Lower leg skin (tissue), 4 donors: ENCODE measurements at regions not wholly inside any gene's neighbourhood (a gene's known extent, or its start where the extent isn't known, plus 50 kb on each side); places are given as distances from the start of the nearest gene placed in this dataset.

Experiments
- DNase-seq, 2 donors: peaks; one replicate each; pipeline ENCODE4 v3.0.0-alpha.2; 2019; ENCODE audit warnings: low spot score in 2 of 2
- H3K4me3 ChIP-seq: fragments of 200-600 bp; sonication (generic); 2 replicates; pipeline ENCODE4 v1.5.1; 2017; ENCODE audit warnings: mild to moderate bottlenecking, low read depth; ENCODE audit not compliant: poor library complexity, severe bottlenecking
- POLR2A ChIP-seq, 2 donors: fragments of 450-650 bp; IDR thresholded peaks; one replicate each; pipeline ENCODE4 v1.6.1; 2016 to 2017; ENCODE audit warnings: antibody characterized with exemption in 2 of 2, mild to moderate bottlenecking in 1 of 2, moderate library complexity in 1 of 2
- WGBS, 2 donors: methylation state at CpG; one replicate each; pipeline ENCODE4 v1.1.5; 2018; 5-methylcytosine and 5-hydroxymethylcytosine counted together
- intact Hi-C: fragments of 100-400 bp; cut with DNase I; formaldehyde crosslinking; loops from one replicate; pipeline ENCODE4 v1.15.0; 2023; ENCODE audit warnings: low total_unique reads
- TF ChIP-seq, protein P1 (sequence below), 3 donors: fragments of 450-650 bp; IDR thresholded peaks; one replicate each; pipeline ENCODE4 v1.5.1; 2016; ENCODE audit warnings: antibody characterized with exemption in 3 of 3, mild to moderate bottlenecking in 3 of 3, moderate library complexity in 2 of 3

GRCh38 chr20:48227381-48227780, 442.1 kb upstream of the SULF2 start:
- WGBS, 2 donors: 75 to 79% methylated on average over 5 of the region's 5 CpGs
- no peak for DNase-seq
- TF ChIP-seq, protein P1, sequence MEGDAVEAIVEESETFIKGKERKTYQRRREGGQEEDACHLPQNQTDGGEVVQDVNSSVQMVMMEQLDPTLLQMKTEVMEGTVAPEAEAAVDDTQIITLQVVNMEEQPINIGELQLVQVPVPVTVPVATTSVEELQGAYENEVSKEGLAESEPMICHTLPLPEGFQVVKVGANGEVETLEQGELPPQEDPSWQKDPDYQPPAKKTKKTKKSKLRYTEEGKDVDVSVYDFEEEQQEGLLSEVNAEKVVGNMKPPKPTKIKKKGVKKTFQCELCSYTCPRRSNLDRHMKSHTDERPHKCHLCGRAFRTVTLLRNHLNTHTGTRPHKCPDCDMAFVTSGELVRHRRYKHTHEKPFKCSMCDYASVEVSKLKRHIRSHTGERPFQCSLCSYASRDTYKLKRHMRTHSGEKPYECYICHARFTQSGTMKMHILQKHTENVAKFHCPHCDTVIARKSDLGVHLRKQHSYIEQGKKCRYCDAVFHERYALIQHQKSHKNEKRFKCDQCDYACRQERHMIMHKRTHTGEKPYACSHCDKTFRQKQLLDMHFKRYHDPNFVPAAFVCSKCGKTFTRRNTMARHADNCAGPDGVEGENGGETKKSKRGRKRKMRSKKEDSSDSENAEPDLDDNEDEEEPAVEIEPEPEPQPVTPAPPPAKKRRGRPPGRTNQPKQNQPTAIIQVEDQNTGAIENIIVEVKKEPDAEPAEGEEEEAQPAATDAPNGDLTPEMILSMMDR (IDR thresholded peaks at IDR 0.05): no peak
- no peak for TF ChIP-seq POLR2A (IDR thresholded peaks at IDR 0.05)
- H3K4me3 ChIP-seq: no peak overlapping the region
- intact Hi-C loops: no loop called here

DNA sequence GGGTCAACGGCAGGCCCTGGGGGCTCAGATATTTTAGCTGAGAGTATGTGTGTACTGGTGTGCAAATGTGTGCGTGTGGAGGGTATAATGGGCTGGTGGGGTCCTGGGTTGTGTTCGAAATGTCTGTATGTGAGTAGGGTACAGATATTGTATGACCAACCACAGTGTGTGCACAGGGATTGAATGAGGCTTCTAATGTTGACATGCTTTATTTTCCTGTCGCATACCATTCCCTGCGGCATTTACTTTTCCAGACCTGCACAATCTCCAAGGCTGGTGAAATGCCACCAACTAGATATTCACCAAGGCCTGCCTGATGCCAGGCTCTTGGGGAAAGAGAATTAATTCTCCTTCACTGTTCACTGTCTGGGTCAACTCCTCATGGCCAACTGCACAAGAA, 441.4 kb upstream of the SULF2 start:
- intact Hi-C loops: no loop called here
- WGBS, 2 donors: 92 to 95% methylated on average over 5 of the region's 5 CpGs
- no peak overlapping the region for H3K4me3 ChIP-seq
- no peak for DNase-seq
- TF ChIP-seq, protein P1 (IDR thresholded peaks at IDR 0.05): no peak
- TF ChIP-seq POLR2A (IDR thresholded peaks at IDR 0.05): no peak

- H3K4me3 ChIP-seq: no peak overlapping the region
- TF ChIP-seq, protein P1 (IDR thresholded peaks at IDR 0.05): no peak
- no peak for TF ChIP-seq POLR2A (IDR thresholded peaks at IDR 0.05)
- intact Hi-C loops: no loop called here
- 49 to 68% methylated on average over 6 of the region's 6 CpGs for WGBS, 2 donors
- no peak for DNase-seq
These were observed 439.3 kb upstream of the SULF2 start for GRCh38 chr20:48224533-48225050.

- H3K4me3 ChIP-seq: no peak overlapping the region
These were observed 438.4 kb upstream of the SULF2 start for GRCh38 chr20:48223715-48224114.

DNA sequence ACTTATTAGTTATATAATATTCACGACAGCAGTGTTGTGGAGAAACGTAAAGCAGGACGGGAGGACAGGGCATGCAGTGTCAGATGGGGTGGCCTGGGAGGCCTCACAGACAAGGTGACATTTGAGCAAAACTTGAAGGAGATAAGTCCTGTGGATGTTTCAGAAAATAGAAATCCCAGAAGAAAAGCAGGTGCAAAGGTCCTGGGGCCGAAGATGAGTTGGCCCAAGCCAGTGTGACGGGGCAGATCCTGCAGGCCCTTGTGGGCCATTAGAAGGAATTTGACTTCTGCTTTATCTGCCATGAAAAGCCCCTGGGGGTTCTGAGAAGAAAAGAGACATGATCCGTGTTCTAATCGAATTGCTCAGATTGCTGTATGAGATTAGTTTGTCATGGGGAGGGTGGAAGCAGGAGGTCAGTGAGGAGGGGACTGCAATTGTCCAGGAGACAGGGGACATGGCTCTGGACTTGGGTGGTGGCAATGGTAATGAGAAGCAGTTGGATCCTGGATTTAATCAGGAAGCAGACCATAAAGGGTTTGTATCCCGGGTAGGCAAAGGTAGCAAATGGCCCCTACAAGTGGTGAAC, 437.4 kb upstream of the SULF2 start:
- intact Hi-C loops: no loop called here
- WGBS, 2 donors: 81 to 82% methylated on average over 8 of the region's 8 CpGs
- no peak overlapping the region for H3K4me3 ChIP-seq
- DNase-seq: no peak
- TF ChIP-seq, protein P1 (IDR thresholded peaks at IDR 0.05): no peak
- TF ChIP-seq POLR2A (IDR thresholded peaks at IDR 0.05): no peak

More at GRCh38 chr20:48223715-48224114, 438.4 kb upstream of the SULF2 start:
- 92 to 94% methylated on average over 11 to 14 of the region's 14 CpGs for WGBS, 2 donors
- no peak for DNase-seq
- intact Hi-C loops: no loop called here
- TF ChIP-seq, protein P1 (IDR thresholded peaks at IDR 0.05): no peak
- no peak for TF ChIP-seq POLR2A (IDR thresholded peaks at IDR 0.05)
